GM18517 (cell line): ENCODE measurements at regions not wholly inside any gene's neighbourhood (a gene's known extent, or its start where the extent isn't known, plus 50 kb on each side); places are given as distances from the start of the nearest gene placed in this dataset.
"Not testable (repeated sequence)": the region's sequence is repeated elsewhere in the genome, so short reads cannot be mapped to it uniquely, and the experiment has no call there.

ENCODE experiments used
- ATAC-seq: cut with Tn5 transposase; IDR thresholded peaks from one replicate; pipeline ENCODE4 v1.9.1; 2021; ENCODE audit warnings: mild to moderate bottlenecking, moderate library complexity; ENCODE audit not compliant: unreplicated experiment

GRCh38 chr5:68116408-68116807 lies 99.1 kb upstream of the PIK3R1 start:
- no peak for ATAC-seq

- ATAC-seq, result no peak
These were observed 100.0 kb upstream of the PIK3R1 start for GRCh38 chr5:68115584-68115983.

GRCh38 chr5:68114378-68115040 lies 101.0 kb upstream of the PIK3R1 start:
- ATAC-seq, result no peak

- ATAC-seq, result no peak
These were observed 102.9 kb upstream of the PIK3R1 start for GRCh38 chr5:68112658-68113057.

- ATAC-seq, result no peak
These were observed 104.7 kb upstream of the PIK3R1 start for GRCh38 chr5:68110894-68111293.

GRCh38 chr5:68110264-68110663 lies 105.3 kb upstream of the PIK3R1 start:
- no peak for ATAC-seq

- not testable (repeated sequence) for ATAC-seq
These were observed 111.3 kb upstream of the PIK3R1 start for GRCh38 chr5:68104217-68104616.

GRCh38 chr5:68103297-68103696 lies 112.3 kb upstream of the PIK3R1 start:
- not testable (repeated sequence) for ATAC-seq

GRCh38 chr5:68099327-68099726 lies 116.2 kb upstream of the PIK3R1 start:
- no peak for ATAC-seq

GRCh38 chr5:68093455-68094159 lies 121.9 kb upstream of the PIK3R1 start:
- ATAC-seq, result no peak

GRCh38 chr5:68088302-68088701 lies 127.3 kb upstream of the PIK3R1 start:
- ATAC-seq, result no peak

GRCh38 chr5:68087866-68088265 lies 127.7 kb upstream of the PIK3R1 start:
- ATAC-seq, result no peak

- ATAC-seq, result no peak
These were observed 128.7 kb upstream of the PIK3R1 start for GRCh38 chr5:68086857-68087256.

- ATAC-seq, result no peak
These were observed 129.1 kb upstream of the PIK3R1 start for GRCh38 chr5:68086439-68086838.

- no peak for ATAC-seq
These were observed 131.2 kb upstream of the PIK3R1 start for GRCh38 chr5:68084396-68084795.

GRCh38 chr5:68080282-68081050 lies 135.1 kb upstream of the PIK3R1 start:
- no peak for ATAC-seq

GRCh38 chr5:68077349-68077894 lies 138.1 kb upstream of the PIK3R1 start:
- ATAC-seq, result no peak

GRCh38 chr5:68074633-68075032 lies 140.9 kb upstream of the PIK3R1 start:
- ATAC-seq, result no peak

GRCh38 chr5:68074048-68074632 lies 141.4 kb upstream of the PIK3R1 start:
- no peak for ATAC-seq

GRCh38 chr5:68071736-68072135 lies 143.8 kb upstream of the PIK3R1 start:
- no peak for ATAC-seq

- ATAC-seq, result no peak
These were observed 144.3 kb upstream of the PIK3R1 start for GRCh38 chr5:68071282-68071632.
